ENCODE measurements at regions not wholly inside any gene's neighbourhood (a gene's known extent, or its start where the extent isn't known, plus 50 kb on each side); places are given as distances from the start of the nearest gene placed in this dataset.

GRCh38 chr1:5639106-5639722 lies 353.0 kb downstream of the NPHP4 start:
- TF ChIP-seq CTCF (IDR thresholded peaks at IDR 0.05), result no peak
- no peak for TF ChIP-seq POLR2A (IDR thresholded peaks at IDR 0.05)

Data from prostate gland (tissue), 2 donors.